Gastroesophageal sphincter (tissue), 3 donors: ENCODE measurements at regions not wholly inside any gene's neighbourhood (a gene's known extent, or its start where the extent isn't known, plus 50 kb on each side); places are given as distances from the start of the nearest gene placed in this dataset.

Source experiments
- CTCF ChIP-seq, 4 experiments: fragments of 200-600 bp in 2 of 4; fragments of 450-650 bp in 2 of 4; sonication (generic) in 1 of 4; IDR thresholded peaks; one replicate each; pipeline ENCODE4 v1.5.1; 2017 to 2019; ENCODE audit warnings: antibody characterized with exemption in 4 of 4, mild to moderate bottlenecking in 2 of 4, moderate library complexity in 2 of 4
- EP300 ChIP-seq: sonication (generic); formaldehyde crosslinking; IDR thresholded peaks from one replicate; pipeline ENCODE4 v1.6.1; 2017; ENCODE audit warnings: antibody characterized with exemption, mild to moderate bottlenecking
- POLR2A ChIP-seq, 2 donors: fragments of 450-650 bp; IDR thresholded peaks; one replicate each; pipeline ENCODE4 v1.6.1; 2017; ENCODE audit warnings: antibody characterized with exemption in 2 of 2, mild to moderate bottlenecking in 2 of 2, moderate library complexity in 1 of 2
- POLR2AphosphoS5 ChIP-seq: sonication (generic); formaldehyde crosslinking; IDR thresholded peaks from one replicate; pipeline ENCODE4 v1.6.1; 2017; ENCODE audit warnings: antibody characterized with exemption

GRCh38 chr6:156279261-156279969, 497.8 kb upstream of the ARID1B start:
- TF ChIP-seq CTCF (IDR thresholded peaks at IDR 0.05) (no peak), EP300 (no peak), POLR2A (IDR thresholded peaks at IDR 0.05) (no peak), POLR2AphosphoS5 (no peak)
